ENCODE measurements at regions not wholly inside any gene's neighbourhood (a gene's known extent, or its start where the extent isn't known, plus 50 kb on each side); places are given as distances from the start of the nearest gene placed in this dataset.
"Not testable (repeated sequence)": the region's sequence is repeated elsewhere in the genome, so short reads cannot be mapped to it uniquely, and the experiment has no call there.

DNA sequence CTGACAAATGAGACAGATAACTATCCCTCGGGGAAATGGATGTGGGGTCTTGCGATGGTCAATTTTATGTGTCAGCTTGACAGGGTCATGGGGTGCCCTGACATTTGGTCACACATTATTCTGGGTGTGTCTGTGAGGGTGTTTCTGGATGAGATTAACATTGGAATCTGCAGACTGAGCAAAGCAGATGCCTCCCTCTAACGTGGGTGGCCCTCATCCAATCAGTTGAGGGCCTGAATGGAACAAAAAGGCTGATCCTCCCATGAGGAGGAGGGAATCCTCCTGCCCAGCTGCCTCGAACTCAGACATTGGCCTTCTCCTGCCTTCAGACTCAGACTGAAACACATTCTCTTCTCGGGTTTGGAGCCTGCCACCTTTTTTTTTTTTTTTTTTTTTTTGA, 69.0 kb downstream of the MINAR1 start:
- Histone ChIP-seq H3K9me3 (no peaks in the 10 kb centered on the region), H3K4me1 (no peaks in the 10 kb centered on the region), H3K27me3 (peaks cover 5% of the 10 kb centered on the region), H3K27ac (no peak overlapping the region), H3K36me3 (no peaks in the 10 kb centered on the region), H3K4me3 (no peak overlapping the region)
- intact Hi-C loops (cut with DNase I) = no loop called here
- DNase-seq (no peak), ATAC-seq (no peak)
- TF ChIP-seq, protein P1, sequence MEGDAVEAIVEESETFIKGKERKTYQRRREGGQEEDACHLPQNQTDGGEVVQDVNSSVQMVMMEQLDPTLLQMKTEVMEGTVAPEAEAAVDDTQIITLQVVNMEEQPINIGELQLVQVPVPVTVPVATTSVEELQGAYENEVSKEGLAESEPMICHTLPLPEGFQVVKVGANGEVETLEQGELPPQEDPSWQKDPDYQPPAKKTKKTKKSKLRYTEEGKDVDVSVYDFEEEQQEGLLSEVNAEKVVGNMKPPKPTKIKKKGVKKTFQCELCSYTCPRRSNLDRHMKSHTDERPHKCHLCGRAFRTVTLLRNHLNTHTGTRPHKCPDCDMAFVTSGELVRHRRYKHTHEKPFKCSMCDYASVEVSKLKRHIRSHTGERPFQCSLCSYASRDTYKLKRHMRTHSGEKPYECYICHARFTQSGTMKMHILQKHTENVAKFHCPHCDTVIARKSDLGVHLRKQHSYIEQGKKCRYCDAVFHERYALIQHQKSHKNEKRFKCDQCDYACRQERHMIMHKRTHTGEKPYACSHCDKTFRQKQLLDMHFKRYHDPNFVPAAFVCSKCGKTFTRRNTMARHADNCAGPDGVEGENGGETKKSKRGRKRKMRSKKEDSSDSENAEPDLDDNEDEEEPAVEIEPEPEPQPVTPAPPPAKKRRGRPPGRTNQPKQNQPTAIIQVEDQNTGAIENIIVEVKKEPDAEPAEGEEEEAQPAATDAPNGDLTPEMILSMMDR (IDR thresholded peaks at IDR 0.05) = no peak

DNA sequence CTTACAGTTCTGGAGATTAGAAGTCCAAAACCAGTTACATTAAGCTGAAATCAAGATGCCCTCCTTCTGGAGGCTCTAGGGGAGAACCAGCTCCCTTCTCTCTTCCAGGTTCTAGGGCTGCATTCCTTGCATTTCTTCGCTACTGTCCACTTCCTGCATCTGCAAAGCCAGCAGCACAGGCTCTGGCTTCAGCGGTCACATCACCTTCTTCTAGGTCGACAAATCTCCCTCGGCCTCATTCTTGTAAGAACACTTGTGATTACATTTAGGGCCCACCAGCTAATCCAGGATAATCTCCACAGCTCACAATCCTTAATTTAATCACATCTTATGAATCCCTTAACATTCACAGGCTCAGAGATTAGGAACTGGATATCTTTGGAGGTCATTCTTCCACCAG, 73.8 kb downstream of the MINAR1 start:
- TF ChIP-seq, protein P1 (IDR thresholded peaks at IDR 0.05) = no peak
- intact Hi-C loops (cut with DNase I) = no loop called here
- Histone ChIP-seq H3K4me3 (no peak overlapping the region), H3K36me3 (no peaks in the 10 kb centered on the region), H3K4me1 (no peaks in the 10 kb centered on the region), H3K27ac (no peak overlapping the region), H3K9me3 (no peaks in the 10 kb centered on the region), H3K27me3 (peaks cover 5% of the 10 kb centered on the region)
- DNase-seq = no peak
- no peak for ATAC-seq

DNA sequence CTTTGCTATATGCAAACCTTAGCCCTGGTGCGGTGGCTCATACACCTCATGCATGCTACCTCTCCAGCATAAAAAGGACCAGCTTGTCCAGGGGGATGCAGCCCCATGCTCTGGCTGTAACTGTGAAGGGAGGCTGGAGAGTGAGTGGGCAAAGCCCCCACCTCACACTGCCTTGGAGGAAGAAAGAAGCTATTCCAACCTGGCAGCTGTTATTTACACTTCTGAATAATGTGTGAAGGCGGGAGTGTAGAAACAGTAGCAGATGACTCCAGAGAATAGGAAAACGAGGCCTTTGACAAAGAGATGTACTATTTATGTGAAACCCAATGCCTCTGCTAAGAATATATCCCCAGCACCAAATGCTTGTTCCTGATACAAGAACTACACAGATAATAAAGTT, 80.7 kb downstream of the MINAR1 start:
- H3K36me3 ChIP-seq; ATAC-seq; DNase-seq; H3K4me3 ChIP-seq; intact Hi-C loops (cut with DNase I); H3K9me3 ChIP-seq; H3K27me3 ChIP-seq; H3K27ac ChIP-seq; H3K4me1 ChIP-seq: not testable (repeated sequence)

DNA sequence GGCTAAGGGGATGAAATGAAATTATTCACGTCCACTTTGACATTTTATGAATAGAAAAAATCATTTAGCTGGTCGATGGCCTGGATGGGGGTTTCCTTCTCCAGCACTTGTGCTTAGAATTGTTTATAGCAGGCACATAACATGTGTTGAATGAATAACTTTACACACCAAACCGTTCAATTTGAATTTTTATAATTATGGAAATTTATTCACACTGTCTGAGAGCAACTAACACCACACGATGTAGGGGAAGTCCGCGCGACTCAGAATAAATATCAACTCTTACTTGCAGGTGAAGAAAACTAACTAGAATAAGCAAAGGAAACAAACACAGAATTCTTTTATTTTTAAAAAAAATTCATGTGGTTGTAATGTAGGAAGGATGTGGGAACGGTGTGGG, 81.3 kb downstream of the MINAR1 start:
- TF ChIP-seq, protein P1 (IDR thresholded peaks at IDR 0.05) = no peak
- Histone ChIP-seq H3K4me1 (no peaks in the 10 kb centered on the region), H3K36me3 (no peaks in the 10 kb centered on the region), H3K9me3 (no peaks in the 10 kb centered on the region), H3K27me3 (no peaks in the 10 kb centered on the region), H3K4me3 (no peak overlapping the region), H3K27ac (no peak overlapping the region)
- intact Hi-C loops (cut with DNase I) = no loop called here
- no peak for ATAC-seq
- DNase-seq = no peak

DNA sequence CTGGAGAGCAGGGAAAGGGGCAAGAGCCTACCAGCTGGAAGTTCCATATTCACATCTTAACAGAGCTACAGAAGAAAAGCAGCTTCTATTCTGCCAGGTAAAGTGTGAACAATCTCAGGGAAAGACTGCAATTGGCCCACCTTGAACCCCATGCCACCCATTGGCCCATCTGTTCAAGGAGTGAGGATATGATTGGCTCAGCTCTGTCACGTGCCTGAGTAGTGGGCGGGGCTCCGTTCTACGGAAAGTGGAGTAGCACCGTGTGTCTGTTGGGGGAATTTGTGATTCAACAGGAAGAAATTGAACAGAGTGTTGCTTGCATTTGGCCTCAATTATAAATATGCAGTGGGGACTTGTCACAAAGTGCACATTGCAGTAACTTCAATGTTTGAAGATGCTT, 81.8 kb downstream of the MINAR1 start:
- DNase-seq (no peak), ATAC-seq (no peak)
- Histone ChIP-seq H3K9me3 (no peaks in the 10 kb centered on the region), H3K27ac (no peak overlapping the region), H3K36me3 (no peaks in the 10 kb centered on the region), H3K27me3 (no peaks in the 10 kb centered on the region), H3K4me1 (no peaks in the 10 kb centered on the region), H3K4me3 (no peak overlapping the region)
- intact Hi-C loops (cut with DNase I) = no loop called here
- TF ChIP-seq, protein P1 (IDR thresholded peaks at IDR 0.05) = no peak

DNA sequence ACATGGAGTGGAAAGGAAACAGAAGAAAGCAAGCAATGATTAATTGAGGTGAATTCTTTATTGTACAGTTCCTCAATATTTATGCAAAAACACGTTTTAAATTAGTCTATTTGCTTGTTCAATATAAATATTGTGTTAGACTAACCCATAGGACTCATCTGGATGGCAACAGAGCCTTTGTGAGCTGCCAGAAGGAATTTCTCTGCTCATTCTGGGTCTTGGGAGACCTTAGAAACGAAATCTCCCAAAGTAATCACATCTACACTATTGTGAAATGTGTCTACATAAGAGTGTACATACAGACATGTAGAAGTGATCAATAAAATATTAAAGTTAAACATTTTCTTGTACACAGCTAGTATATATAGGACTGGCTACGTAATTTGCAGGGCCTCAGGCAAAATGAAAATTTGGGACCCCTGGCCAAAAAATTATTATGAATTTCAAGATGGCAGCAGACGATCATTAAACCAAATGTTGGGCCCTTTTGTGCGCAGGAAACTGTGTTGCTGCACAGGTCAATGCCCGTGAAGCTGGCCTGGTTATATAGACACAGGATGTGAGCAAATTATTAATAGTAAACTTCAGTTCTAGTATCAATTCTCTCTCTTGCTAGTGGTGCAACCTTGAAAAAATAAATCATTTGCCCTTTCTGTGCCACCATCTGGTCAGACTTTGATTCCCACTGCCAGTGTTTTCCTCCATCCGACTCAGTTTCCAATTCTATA, 83.3 kb downstream of the MINAR1 start:
- no peak overlapping the region for H3K27ac ChIP-seq
- intact Hi-C loops (cut with DNase I) = no loop called here
- ATAC-seq (no peak), DNase-seq (no peak)
- H3K4me3 ChIP-seq = no peak overlapping the region
- TF ChIP-seq, protein P1 (IDR thresholded peaks at IDR 0.05) = no peak
- H3K27me3 ChIP-seq = no peaks in the 10 kb centered on the region
- H3K36me3 ChIP-seq = no peaks in the 10 kb centered on the region
- H3K9me3 ChIP-seq = no peaks in the 10 kb centered on the region
- H3K4me1 ChIP-seq = no peaks in the 10 kb centered on the region
